ENCODE measurements at regions not wholly inside any gene's neighbourhood (a gene's known extent, or its start where the extent isn't known, plus 50 kb on each side); places are given as distances from the start of the nearest gene placed in this dataset.

- TF ChIP-seq POLR2A (IDR thresholded peaks at IDR 0.05; ENCODE audit: low read depth) = no peak
- no peak for TF ChIP-seq CTCF (IDR thresholded peaks at IDR 0.05)
- no peak for TF ChIP-seq POLR2AphosphoS5 (IDR thresholded peaks at IDR 0.05)
These were observed 93.1 kb upstream of the TMED7 start for GRCh38 chr5:115718927-115719326.

Measured in esophagus muscularis mucosa (tissue), 3 donors.